Keratinocyte (primary cell): ENCODE measurements at regions not wholly inside any gene's neighbourhood (a gene's known extent, or its start where the extent isn't known, plus 50 kb on each side); places are given as distances from the start of the nearest gene placed in this dataset.
"Not testable (repeated sequence)": the region's sequence is repeated elsewhere in the genome, so short reads cannot be mapped to it uniquely, and the experiment has no call there.

Experiments
- DNase-seq: peaks from one replicate; pipeline ENCODE4 v3.0.0-alpha.2; 2011; ENCODE audit warnings: low read depth, missing footprints, low spot score
- FAIRE-seq: peaks from 2 replicates; lab custom pipeline; 2011; peaks lifted over from hg19 to GRCh38; lab: Jason Lieb, UNC
- H2AFZ ChIP-seq: 2 replicates; pipeline ENCODE4 v1.6.0; 2012; ENCODE audit warnings: low read length, control low read depth, inconsistent platforms; ENCODE audit not compliant: control insufficient read depth
- H3K27ac ChIP-seq: 2 replicates; pipeline ENCODE4 v1.5.1; 2011; ENCODE audit warnings: low read length; ENCODE audit not compliant: control insufficient read depth, insufficient read depth
- H3K27me3 ChIP-seq: 3 replicates; pipeline ENCODE4 v1.6.0; 2011; ENCODE audit warnings: low read length; ENCODE audit not compliant: control insufficient read depth, insufficient read depth; ENCODE audit errors: extremely low read depth
- H3K36me3 ChIP-seq, 2 experiments: 2 replicates in 1 of 2; 3 replicates in 1 of 2; pipeline ENCODE4 v1.5.1; 2011; ENCODE audit warnings: low read length in 2 of 2, mild to moderate bottlenecking in 1 of 2; ENCODE audit not compliant: control insufficient read depth in 2 of 2, insufficient read depth in 2 of 2; ENCODE audit errors: extremely low read depth in 1 of 2
- H3K4me1 ChIP-seq: 3 replicates; pipeline ENCODE4 v1.5.1; 2011; ENCODE audit warnings: low read length; ENCODE audit not compliant: control insufficient read depth, insufficient read depth; ENCODE audit errors: extremely low read depth
- H3K4me2 ChIP-seq: 3 replicates; pipeline ENCODE4 v1.6.0; 2011; ENCODE audit warnings: low read depth, low read length; ENCODE audit not compliant: control insufficient read depth, insufficient read depth; ENCODE audit errors: extremely low read depth
- H3K4me3 ChIP-seq, 3 experiments: fragments of 200-600 bp in 1 of 3; sonication (generic) in 1 of 3; 2 replicates in 2 of 3; 3 replicates in 1 of 3; pipeline ENCODE4 v1.5.1; 2011 to 2016; ENCODE audit warnings: low read length in 3 of 3, mild to moderate bottlenecking in 3 of 3, control low read depth in 2 of 3, inconsistent platforms in 1 of 3, low read depth in 1 of 3, mixed read lengths in 1 of 3, mixed run types in 1 of 3, moderate library complexity in 1 of 3; ENCODE audit not compliant: control insufficient read depth in 2 of 3, insufficient read depth in 2 of 3; ENCODE audit errors: extremely low read depth in 1 of 3
- H3K79me2 ChIP-seq: 2 replicates; pipeline ENCODE4 v1.6.0; 2012; ENCODE audit warnings: low read length; ENCODE audit not compliant: control insufficient read depth, insufficient read depth
- H3K9ac ChIP-seq: 3 replicates; pipeline ENCODE4 v1.6.0; 2011; ENCODE audit warnings: low read length; ENCODE audit not compliant: control insufficient read depth, insufficient read depth; ENCODE audit errors: extremely low read depth
- H3K9me1 ChIP-seq: 3 replicates; pipeline ENCODE4 v1.6.0; 2011; ENCODE audit warnings: low read length; ENCODE audit not compliant: control insufficient read depth, insufficient read depth; ENCODE audit errors: extremely low read depth
- H3K9me3 ChIP-seq: 2 replicates; pipeline ENCODE4 v1.5.1; 2012; ENCODE audit warnings: low read depth, low read length; ENCODE audit not compliant: control insufficient read depth
- H4K20me1 ChIP-seq: 3 replicates; pipeline ENCODE4 v1.6.0; 2011; ENCODE audit warnings: low read length; ENCODE audit not compliant: control insufficient read depth, insufficient read depth; ENCODE audit errors: extremely low read depth
- EZH2 ChIP-seq: IDR thresholded peaks from one replicate; pipeline ENCODE4 v1.6.1; 2012; ENCODE audit warnings: inconsistent platforms, mild to moderate bottlenecking, low read length, moderate library complexity
- dilution Hi-C: fragments of 300-500 bp; cut with MboI; formaldehyde crosslinking; loops from one replicate; pipeline ENCODE4 v1.7.0; 2020; ENCODE audit warnings: low sequenced_read_pairs; ENCODE audit not compliant: extremely low pct_ligation_motif_present
- TF ChIP-seq, protein P1 (sequence below), 3 experiments: IDR thresholded peaks in 1 of 3; conservative IDR thresholded peaks in 1 of 3; optimal IDR thresholded peaks in 1 of 3; 2 replicates in 2 of 3; 3 replicates in 1 of 3; pipeline versions ENCODE3 to v1.5.1; 2011; ENCODE audit warnings: low read length in 3 of 3, mild to moderate bottlenecking in 3 of 3, moderate library complexity in 2 of 3, control low read depth in 1 of 3, inconsistent platforms in 1 of 3; ENCODE audit not compliant: insufficient read depth in 2 of 3; ENCODE audit errors: extremely low read depth in 1 of 3

- Histone ChIP-seq H4K20me1 (no peaks in the 10 kb centered on the region), H2AFZ (peak overlapping the region; percentile 96), H3K4me2 (peak overlapping the region; percentile 60), H3K9ac (peak overlapping the region; percentile 78), H3K27me3 (no peaks in the 10 kb centered on the region), H3K4me1 (no peaks in the 10 kb centered on the region), H3K27ac (peak overlapping the region; percentile 54), H3K9me1 (no peaks in the 10 kb centered on the region), H3K4me3 (peak overlapping the region; percentile 61 to 85 (median 69)), H3K79me2 (peaks cover 2% of the 10 kb centered on the region), H3K9me3 (no peaks in the 10 kb centered on the region), H3K36me3 (no peaks in the 10 kb centered on the region)
- no peak for DNase-seq
- dilution Hi-C loops: no loop called here
- FAIRE-seq: no peak
- TF ChIP-seq EZH2: no peak
- TF ChIP-seq, protein P1, sequence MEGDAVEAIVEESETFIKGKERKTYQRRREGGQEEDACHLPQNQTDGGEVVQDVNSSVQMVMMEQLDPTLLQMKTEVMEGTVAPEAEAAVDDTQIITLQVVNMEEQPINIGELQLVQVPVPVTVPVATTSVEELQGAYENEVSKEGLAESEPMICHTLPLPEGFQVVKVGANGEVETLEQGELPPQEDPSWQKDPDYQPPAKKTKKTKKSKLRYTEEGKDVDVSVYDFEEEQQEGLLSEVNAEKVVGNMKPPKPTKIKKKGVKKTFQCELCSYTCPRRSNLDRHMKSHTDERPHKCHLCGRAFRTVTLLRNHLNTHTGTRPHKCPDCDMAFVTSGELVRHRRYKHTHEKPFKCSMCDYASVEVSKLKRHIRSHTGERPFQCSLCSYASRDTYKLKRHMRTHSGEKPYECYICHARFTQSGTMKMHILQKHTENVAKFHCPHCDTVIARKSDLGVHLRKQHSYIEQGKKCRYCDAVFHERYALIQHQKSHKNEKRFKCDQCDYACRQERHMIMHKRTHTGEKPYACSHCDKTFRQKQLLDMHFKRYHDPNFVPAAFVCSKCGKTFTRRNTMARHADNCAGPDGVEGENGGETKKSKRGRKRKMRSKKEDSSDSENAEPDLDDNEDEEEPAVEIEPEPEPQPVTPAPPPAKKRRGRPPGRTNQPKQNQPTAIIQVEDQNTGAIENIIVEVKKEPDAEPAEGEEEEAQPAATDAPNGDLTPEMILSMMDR (optimal IDR thresholded peaks at IDR 0.05 in 1 of 3, IDR thresholded peaks at IDR 0.05 in 1 of 3, conservative IDR thresholded peaks at IDR 0.05 in 1 of 3; ENCODE audit: extremely low read depth in 1 of 3, insufficient read depth in 2 of 3, low read length in 3 of 3): peak in 2 of 3 experiments; percentile 41 to 81
Measured at GRCh38 chr20:30376767-30377658, 880.5 kb upstream of the DEFB115 start.

- DNase-seq, H3K27ac ChIP-seq, FAIRE-seq, H4K20me1 ChIP-seq, H2AFZ ChIP-seq, H3K9me1 ChIP-seq, H3K4me1 ChIP-seq, dilution Hi-C loops, H3K27me3 ChIP-seq, H3K9me3 ChIP-seq, H3K9ac ChIP-seq, H3K79me2 ChIP-seq, H3K4me3 ChIP-seq, H3K4me2 ChIP-seq, H3K36me3 ChIP-seq: not testable (repeated sequence)
Measured at GRCh38 chr20:30378317-30378716, 879.1 kb upstream of the DEFB115 start.

DNA sequence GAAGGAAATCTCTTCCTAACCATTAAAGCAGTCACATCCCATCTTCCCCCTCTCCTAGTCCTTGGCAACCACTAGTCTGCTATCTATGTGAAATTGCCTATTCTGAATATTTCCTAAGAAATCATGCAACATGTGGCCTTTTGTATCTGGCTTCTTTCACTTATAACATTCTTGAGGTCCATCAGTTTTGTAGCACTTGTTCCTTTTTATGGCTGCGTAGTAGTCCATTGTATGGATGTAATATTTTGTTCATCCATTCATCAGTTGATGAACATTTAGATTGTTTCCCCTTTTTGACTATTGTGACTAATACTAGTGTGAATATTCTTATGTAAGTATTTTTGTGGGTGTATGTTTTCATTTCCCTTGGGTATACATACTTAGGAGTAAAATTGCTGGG lies 878.7 kb upstream of the DEFB115 start:
- H3K9ac ChIP-seq, H2AFZ ChIP-seq, H3K9me1 ChIP-seq, H3K4me1 ChIP-seq, dilution Hi-C loops, H3K4me2 ChIP-seq, H3K79me2 ChIP-seq, H3K27ac ChIP-seq, H3K9me3 ChIP-seq, H3K27me3 ChIP-seq, H3K36me3 ChIP-seq, H3K4me3 ChIP-seq, FAIRE-seq, DNase-seq, H4K20me1 ChIP-seq: not testable (repeated sequence)

DNA sequence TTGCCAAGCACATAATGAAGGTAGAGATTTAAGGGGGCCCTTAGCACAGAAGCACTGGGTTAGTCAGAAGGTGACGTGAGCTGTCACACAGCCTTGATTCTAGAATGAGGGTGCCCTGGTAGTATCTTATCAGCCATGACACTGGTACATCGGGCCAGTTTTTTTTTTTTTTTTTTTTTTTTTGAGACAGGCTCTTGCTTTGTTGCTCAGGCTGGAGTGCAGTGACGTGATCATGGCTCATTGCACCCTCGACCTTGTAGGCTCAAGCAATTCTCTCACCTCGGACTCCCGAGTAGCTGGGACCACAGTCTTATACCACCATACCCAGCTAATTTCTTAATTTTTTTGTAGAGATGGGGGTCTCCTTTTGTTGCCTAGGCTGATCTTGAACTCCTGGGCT lies 872.6 kb upstream of the DEFB115 start:
- FAIRE-seq, H3K9me1 ChIP-seq, dilution Hi-C loops: not testable (repeated sequence)

More for the DNA sequence above, 872.6 kb upstream of the DEFB115 start:
- H3K9ac ChIP-seq, DNase-seq, H3K4me1 ChIP-seq, H4K20me1 ChIP-seq, H3K27me3 ChIP-seq, H3K27ac ChIP-seq, H3K79me2 ChIP-seq, H3K9me3 ChIP-seq, H3K36me3 ChIP-seq, H3K4me3 ChIP-seq, H3K4me2 ChIP-seq, H2AFZ ChIP-seq: not testable (repeated sequence)
